HEK293 (cell line): ENCODE measurements at regions not wholly inside any gene's neighbourhood (a gene's known extent, or its start where the extent isn't known, plus 50 kb on each side); places are given as distances from the start of the nearest gene placed in this dataset.

Experiments
- EGR2 ChIP-seq: fragments of 450-650 bp; formaldehyde crosslinking; IDR thresholded peaks from 2 replicates; pipeline ENCODE4 v1.5.1; 2016; ENCODE audit warnings: low read depth, missing biosample characterization, missing genetic modification characterization
- MYNN ChIP-seq: fragments of 450-650 bp; formaldehyde crosslinking; IDR thresholded peaks from 2 replicates; pipeline ENCODE4 v1.5.1; 2016; ENCODE audit warnings: missing biosample characterization, missing genetic modification characterization, borderline replicate concordance
- ZNF776 ChIP-seq: fragments of 450-650 bp; formaldehyde crosslinking; IDR thresholded peaks from 2 replicates; pipeline ENCODE4 v1.5.0; 2017; ENCODE audit warnings: missing biosample characterization, missing genetic modification characterization, borderline replicate concordance
- TF ChIP-seq, protein P1 (sequence below): IDR thresholded peaks from 2 replicates; pipeline ENCODE4 v1.6.1; 2011; ENCODE audit warnings: mild to moderate bottlenecking, low read depth, low read length, borderline replicate concordance
- TF ChIP-seq, protein P2 (sequence below): fragments of 450-650 bp; formaldehyde crosslinking; IDR thresholded peaks from 2 replicates; pipeline ENCODE4 v1.5.1; 2016; ENCODE audit warnings: missing biosample characterization, missing genetic modification characterization
- TF ChIP-seq, protein P3 (sequence below): fragments of 450-650 bp; formaldehyde crosslinking; IDR thresholded peaks from 2 replicates; pipeline ENCODE4 v1.5.1; 2016; ENCODE audit warnings: missing biosample characterization, missing genetic modification characterization

DNA sequence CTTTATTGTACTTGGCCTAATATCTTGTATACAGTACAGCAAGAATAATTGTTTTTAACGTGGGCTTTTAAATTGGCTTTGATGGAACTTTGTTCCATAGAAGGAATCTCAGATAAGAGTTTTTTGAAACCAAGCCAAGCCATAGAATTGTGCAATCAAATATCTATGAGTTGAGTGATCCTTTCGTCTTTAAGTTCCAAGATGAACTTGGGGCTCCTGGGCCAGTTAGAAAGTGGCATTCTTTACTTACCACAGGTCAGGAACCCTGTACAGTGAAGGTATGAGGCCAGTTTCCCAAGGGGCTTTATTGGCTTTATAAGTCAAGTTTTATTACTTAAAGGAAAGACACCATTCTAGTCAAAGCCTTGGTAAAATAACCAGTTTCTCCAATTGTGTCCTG, 2104.2 kb downstream of the PCDH7 start:
- TF ChIP-seq EGR2 (no peak), MYNN (no peak), ZNF776 (tag by site-specific recombination) (no peak)
- TF ChIP-seq, protein P1, sequence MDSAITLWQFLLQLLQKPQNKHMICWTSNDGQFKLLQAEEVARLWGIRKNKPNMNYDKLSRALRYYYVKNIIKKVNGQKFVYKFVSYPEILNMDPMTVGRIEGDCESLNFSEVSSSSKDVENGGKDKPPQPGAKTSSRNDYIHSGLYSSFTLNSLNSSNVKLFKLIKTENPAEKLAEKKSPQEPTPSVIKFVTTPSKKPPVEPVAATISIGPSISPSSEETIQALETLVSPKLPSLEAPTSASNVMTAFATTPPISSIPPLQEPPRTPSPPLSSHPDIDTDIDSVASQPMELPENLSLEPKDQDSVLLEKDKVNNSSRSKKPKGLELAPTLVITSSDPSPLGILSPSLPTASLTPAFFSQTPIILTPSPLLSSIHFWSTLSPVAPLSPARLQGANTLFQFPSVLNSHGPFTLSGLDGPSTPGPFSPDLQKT, result no peak
- TF ChIP-seq, protein P2, sequence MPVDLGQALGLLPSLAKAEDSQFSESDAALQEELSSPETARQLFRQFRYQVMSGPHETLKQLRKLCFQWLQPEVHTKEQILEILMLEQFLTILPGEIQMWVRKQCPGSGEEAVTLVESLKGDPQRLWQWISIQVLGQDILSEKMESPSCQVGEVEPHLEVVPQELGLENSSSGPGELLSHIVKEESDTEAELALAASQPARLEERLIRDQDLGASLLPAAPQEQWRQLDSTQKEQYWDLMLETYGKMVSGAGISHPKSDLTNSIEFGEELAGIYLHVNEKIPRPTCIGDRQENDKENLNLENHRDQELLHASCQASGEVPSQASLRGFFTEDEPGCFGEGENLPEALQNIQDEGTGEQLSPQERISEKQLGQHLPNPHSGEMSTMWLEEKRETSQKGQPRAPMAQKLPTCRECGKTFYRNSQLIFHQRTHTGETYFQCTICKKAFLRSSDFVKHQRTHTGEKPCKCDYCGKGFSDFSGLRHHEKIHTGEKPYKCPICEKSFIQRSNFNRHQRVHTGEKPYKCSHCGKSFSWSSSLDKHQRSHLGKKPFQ (tag by site-specific recombination), result no peak
- TF ChIP-seq, protein P3, sequence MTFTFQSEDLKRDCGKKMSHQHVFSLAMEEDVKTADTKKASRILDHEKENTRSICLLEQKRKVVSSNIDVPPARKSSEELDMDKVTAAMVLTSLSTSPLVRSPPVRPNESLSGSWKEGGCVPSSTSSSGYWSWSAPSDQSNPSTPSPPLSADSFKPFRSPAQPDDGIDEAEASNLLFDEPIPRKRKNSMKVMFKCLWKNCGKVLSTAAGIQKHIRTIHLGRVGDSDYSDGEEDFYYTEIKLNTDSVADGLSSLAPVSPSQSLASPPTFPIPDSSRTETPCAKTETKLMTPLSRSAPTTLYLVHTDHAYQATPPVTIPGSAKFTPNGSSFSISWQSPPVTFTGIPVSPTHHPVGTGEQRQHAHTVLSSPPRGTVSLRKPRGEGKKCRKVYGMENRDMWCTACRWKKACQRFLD (tag by site-specific recombination), result no peak
